HepG2 (cell line): ENCODE measurements at regions not wholly inside any gene's neighbourhood (a gene's known extent, or its start where the extent isn't known, plus 50 kb on each side); places are given as distances from the start of the nearest gene placed in this dataset.

Experiments
- ATRX ChIP-seq: sonication (generic); formaldehyde crosslinking; IDR thresholded peaks from 2 replicates; pipeline ENCODE4 v1.4.0; 2020; ENCODE audit warnings: missing genetic modification reagents, borderline replicate concordance
- BCL6 ChIP-seq: IDR thresholded peaks from 2 replicates; pipeline ENCODE4 v1.6.1; 2016; ENCODE audit warnings: missing genetic modification reagents, missing compliant biosample characterization
- FOXA3 ChIP-seq: IDR thresholded peaks from 2 replicates; pipeline ENCODE4 v1.6.1; 2016; ENCODE audit warnings: missing genetic modification reagents, missing compliant biosample characterization
- HHEX ChIP-seq: IDR thresholded peaks from 2 replicates; pipeline ENCODE4 v1.6.1; 2016; ENCODE audit warnings: control low read depth
- HNRNPH1 ChIP-seq: fragments of 200-400 bp; formaldehyde crosslinking; optimal IDR thresholded peaks from 2 replicates; pipeline ENCODE3; 2017; ENCODE audit warnings: mild to moderate bottlenecking, low read depth, low read length
- JUN ChIP-seq: sonication (generic); formaldehyde crosslinking; IDR thresholded peaks from 2 replicates; pipeline ENCODE4 v1.4.0; 2020; ENCODE audit warnings: mild to moderate bottlenecking, missing genetic modification reagents
- MATR3 ChIP-seq: sonication (generic); formaldehyde crosslinking; IDR thresholded peaks from 2 replicates; pipeline ENCODE4 v1.4.0; 2020; ENCODE audit warnings: missing genetic modification reagents
- MEIS2 ChIP-seq: sonication (generic); formaldehyde crosslinking; IDR thresholded peaks from 2 replicates; pipeline ENCODE4 v1.9.0; 2021; ENCODE audit warnings: mild to moderate bottlenecking, missing genetic modification reagents
- SRSF9 ChIP-seq: fragments of 200-400 bp; formaldehyde crosslinking; IDR thresholded peaks from 2 replicates; pipeline ENCODE4 v1.6.1; 2018; ENCODE audit warnings: borderline replicate concordance, mild to moderate bottlenecking, low read depth, low read length; ENCODE audit not compliant: insufficient read depth, poor library complexity, severe bottlenecking
- ZKSCAN1 ChIP-seq: fragments of 150-350 bp; IDR thresholded peaks from 2 replicates; pipeline ENCODE4 v1.6.1; 2014; ENCODE audit warnings: low read length
- ZNF17 ChIP-seq: sonication (generic); formaldehyde crosslinking; IDR thresholded peaks from 2 replicates; pipeline ENCODE4 v1.5.0; 2020; ENCODE audit warnings: mild to moderate bottlenecking, missing genetic modification reagents
- ZNF253 ChIP-seq: sonication (generic); formaldehyde crosslinking; IDR thresholded peaks from 2 replicates; pipeline ENCODE4 v1.8.0; 2022; ENCODE audit warnings: mild to moderate bottlenecking, missing genetic modification reagents, borderline replicate concordance
- ZNF572 ChIP-seq: sonication (generic); formaldehyde crosslinking; IDR thresholded peaks from 2 replicates; pipeline ENCODE4 v1.5.1; 2020; ENCODE audit warnings: mild to moderate bottlenecking, missing genetic modification reagents
- TF ChIP-seq, protein P1 (sequence below): sonication (generic); formaldehyde crosslinking; IDR thresholded peaks from 2 replicates; pipeline ENCODE4 v1.5.1; 2020; ENCODE audit warnings: mild to moderate bottlenecking, missing genetic modification reagents, borderline replicate concordance
- TF ChIP-seq, protein P2 (sequence below): sonication (generic); formaldehyde crosslinking; IDR thresholded peaks from 2 replicates; pipeline ENCODE4 v1.5.0; 2020; ENCODE audit warnings: mild to moderate bottlenecking, missing genetic modification reagents
- TF ChIP-seq, protein P3 (sequence below): sonication (generic); formaldehyde crosslinking; IDR thresholded peaks from 2 replicates; pipeline ENCODE4 v1.4.0; 2020; ENCODE audit warnings: missing genetic modification reagents
- TF ChIP-seq, protein P4 (sequence below): fragments of 450-650 bp; IDR thresholded peaks from 2 replicates; pipeline ENCODE4 v1.6.1; 2016
- TF ChIP-seq, protein P5 (sequence below): sonication (generic); formaldehyde crosslinking; IDR thresholded peaks from 2 replicates; pipeline ENCODE4 v1.5.0; 2020; ENCODE audit warnings: missing genetic modification reagents
- TF ChIP-seq, protein P6 (sequence below): IDR thresholded peaks from 2 replicates; pipeline ENCODE4 v1.6.1; 2012; ENCODE audit warnings: low read depth, low read length, improper control_type of control experiment

DNA sequence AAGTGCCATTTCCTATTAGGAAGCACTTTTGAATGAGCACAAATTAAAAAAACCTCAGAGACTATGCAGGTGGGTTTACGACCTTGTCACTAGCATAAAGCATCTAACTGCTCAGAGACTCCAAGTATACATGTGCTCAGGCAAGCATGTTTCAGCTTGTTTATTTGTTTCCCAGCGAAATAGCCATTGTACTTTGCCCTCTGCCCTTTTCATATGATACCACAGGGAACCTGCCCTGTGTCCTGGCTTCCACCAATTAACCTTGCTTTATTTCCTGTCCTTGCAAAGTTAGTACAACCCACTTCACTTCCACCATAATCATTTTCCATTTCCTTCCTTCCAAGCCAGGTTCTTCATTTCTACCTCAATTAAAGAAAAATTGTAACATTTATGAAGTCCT, 194.9 kb downstream of the DUSP6 start (continued):
- TF ChIP-seq ZNF253 (CRISPR knock-in tag), result no peak
- TF ChIP-seq FOXA3 (CRISPR knock-in tag), result peak; percentile 67
- no peak for TF ChIP-seq MEIS2 (CRISPR knock-in tag)
- TF ChIP-seq ZNF572 (CRISPR knock-in tag), result no peak
- TF ChIP-seq, protein P1, sequence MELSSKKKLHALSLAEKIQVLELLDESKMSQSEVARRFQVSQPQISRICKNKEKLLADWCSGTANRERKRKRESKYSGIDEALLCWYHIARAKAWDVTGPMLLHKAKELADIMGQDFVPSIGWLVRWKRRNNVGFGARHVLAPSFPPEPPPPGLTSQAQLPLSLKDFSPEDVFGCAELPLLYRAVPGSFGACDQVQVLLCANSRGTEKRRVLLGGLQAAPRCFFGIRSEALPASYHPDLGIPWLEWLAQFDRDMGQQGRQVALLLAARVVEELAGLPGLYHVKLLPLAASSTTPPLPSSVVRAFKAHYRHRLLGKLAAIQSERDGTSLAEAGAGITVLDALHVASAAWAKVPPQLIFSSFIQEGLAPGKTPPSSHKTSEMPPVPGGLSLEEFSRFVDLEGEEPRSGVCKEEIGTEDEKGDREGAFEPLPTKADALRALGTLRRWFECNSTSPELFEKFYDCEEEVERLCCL (CRISPR knock-in tag), result no peak
- TF ChIP-seq SRSF9, result no peak
- TF ChIP-seq, protein P2, sequence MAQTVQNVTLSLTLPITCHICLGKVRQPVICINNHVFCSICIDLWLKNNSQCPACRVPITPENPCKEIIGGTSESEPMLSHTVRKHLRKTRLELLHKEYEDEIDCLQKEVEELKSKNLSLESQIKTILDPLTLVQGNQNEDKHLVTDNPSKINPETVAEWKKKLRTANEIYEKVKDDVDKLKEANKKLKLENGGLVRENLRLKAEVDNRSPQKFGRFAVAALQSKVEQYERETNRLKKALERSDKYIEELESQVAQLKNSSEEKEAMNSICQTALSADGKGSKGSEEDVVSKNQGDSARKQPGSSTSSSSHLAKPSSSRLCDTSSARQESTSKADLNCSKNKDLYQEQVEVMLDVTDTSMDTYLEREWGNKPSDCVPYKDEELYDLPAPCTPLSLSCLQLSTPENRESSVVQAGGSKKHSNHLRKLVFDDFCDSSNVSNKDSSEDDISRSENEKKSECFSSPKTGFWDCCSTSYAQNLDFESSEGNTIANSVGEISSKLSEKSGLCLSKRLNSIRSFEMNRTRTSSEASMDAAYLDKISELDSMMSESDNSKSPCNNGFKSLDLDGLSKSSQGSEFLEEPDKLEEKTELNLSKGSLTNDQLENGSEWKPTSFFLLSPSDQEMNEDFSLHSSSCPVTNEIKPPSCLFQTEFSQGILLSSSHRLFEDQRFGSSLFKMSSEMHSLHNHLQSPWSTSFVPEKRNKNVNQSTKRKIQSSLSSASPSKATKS (CRISPR knock-in tag), result no peak
- TF ChIP-seq, protein P3, sequence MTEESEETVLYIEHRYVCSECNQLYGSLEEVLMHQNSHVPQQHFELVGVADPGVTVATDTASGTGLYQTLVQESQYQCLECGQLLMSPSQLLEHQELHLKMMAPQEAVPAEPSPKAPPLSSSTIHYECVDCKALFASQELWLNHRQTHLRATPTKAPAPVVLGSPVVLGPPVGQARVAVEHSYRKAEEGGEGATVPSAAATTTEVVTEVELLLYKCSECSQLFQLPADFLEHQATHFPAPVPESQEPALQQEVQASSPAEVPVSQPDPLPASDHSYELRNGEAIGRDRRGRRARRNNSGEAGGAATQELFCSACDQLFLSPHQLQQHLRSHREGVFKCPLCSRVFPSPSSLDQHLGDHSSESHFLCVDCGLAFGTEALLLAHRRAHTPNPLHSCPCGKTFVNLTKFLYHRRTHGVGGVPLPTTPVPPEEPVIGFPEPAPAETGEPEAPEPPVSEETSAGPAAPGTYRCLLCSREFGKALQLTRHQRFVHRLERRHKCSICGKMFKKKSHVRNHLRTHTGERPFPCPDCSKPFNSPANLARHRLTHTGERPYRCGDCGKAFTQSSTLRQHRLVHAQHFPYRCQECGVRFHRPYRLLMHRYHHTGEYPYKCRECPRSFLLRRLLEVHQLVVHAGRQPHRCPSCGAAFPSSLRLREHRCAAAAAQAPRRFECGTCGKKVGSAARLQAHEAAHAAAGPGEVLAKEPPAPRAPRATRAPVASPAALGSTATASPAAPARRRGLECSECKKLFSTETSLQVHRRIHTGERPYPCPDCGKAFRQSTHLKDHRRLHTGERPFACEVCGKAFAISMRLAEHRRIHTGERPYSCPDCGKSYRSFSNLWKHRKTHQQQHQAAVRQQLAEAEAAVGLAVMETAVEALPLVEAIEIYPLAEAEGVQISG (CRISPR knock-in tag), result no peak
- no peak for TF ChIP-seq ATRX (CRISPR knock-in tag)
- TF ChIP-seq ZNF17 (CRISPR knock-in tag), result no peak
- no peak for TF ChIP-seq HNRNPH1
- TF ChIP-seq, protein P4, sequence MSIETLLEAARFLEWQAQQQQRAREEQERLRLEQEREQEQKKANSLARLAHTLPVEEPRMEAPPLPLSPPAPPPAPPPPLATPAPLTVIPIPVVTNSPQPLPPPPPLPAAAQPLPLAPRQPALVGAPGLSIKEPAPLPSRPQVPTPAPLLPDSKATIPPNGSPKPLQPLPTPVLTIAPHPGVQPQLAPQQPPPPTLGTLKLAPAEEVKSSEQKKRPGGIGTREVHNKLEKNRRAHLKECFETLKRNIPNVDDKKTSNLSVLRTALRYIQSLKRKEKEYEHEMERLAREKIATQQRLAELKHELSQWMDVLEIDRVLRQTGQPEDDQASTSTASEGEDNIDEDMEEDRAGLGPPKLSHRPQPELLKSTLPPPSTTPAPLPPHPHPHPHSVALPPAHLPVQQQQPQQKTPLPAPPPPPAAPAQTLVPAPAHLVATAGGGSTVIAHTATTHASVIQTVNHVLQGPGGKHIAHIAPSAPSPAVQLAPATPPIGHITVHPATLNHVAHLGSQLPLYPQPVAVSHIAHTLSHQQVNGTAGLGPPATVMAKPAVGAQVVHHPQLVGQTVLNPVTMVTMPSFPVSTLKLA, result no peak
- TF ChIP-seq JUN, result no peak
- TF ChIP-seq BCL6 (CRISPR knock-in tag), result no peak
- TF ChIP-seq MATR3 (CRISPR knock-in tag), result no peak
- TF ChIP-seq ZKSCAN1, result no peak
- TF ChIP-seq, protein P5, sequence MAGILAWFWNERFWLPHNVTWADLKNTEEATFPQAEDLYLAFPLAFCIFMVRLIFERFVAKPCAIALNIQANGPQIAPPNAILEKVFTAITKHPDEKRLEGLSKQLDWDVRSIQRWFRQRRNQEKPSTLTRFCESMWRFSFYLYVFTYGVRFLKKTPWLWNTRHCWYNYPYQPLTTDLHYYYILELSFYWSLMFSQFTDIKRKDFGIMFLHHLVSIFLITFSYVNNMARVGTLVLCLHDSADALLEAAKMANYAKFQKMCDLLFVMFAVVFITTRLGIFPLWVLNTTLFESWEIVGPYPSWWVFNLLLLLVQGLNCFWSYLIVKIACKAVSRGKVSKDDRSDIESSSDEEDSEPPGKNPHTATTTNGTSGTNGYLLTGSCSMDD (CRISPR knock-in tag), result no peak
- TF ChIP-seq HHEX (CRISPR knock-in tag), result no peak
- TF ChIP-seq, protein P6, sequence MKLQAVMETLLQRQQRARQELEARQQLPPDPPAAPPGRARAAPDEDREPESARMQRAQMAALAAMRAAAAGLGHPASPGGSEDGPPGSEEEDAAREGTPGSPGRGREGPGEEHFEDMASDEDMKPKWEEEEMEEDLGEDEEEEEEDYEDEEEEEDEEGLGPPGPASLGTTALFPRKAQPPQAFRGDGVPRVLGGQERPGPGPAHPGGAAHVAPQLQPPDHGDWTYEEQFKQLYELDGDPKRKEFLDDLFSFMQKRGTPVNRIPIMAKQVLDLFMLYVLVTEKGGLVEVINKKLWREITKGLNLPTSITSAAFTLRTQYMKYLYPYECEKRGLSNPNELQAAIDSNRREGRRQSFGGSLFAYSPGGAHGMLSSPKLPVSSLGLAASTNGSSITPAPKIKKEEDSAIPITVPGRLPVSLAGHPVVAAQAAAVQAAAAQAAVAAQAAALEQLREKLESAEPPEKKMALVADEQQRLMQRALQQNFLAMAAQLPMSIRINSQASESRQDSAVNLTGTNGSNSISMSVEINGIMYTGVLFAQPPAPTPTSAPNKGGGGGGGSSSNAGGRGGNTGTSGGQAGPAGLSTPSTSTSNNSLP, result no peak
